ENCODE measurements at regions not wholly inside any gene's neighbourhood (a gene's known extent, or its start where the extent isn't known, plus 50 kb on each side); places are given as distances from the start of the nearest gene placed in this dataset.

- Histone ChIP-seq H2BK15ac (ENCODE audit: low read depth, low read length) (no peak overlapping the region), H3K4me2 (ENCODE audit: low read depth, low read length) (no peak overlapping the region), H4K8ac (ENCODE audit: low read depth in 2 of 2, low read length in 2 of 2) (no peak overlapping the region), H2BK5ac (ENCODE audit: low read depth, low read length, poor library complexity, severe bottlenecking) (no peak overlapping the region), H2BK120ac (ENCODE audit: low read depth, low read length) (no peak overlapping the region), H3K27me3 (ENCODE audit: control insufficient read depth, insufficient read depth, low read length) (no peaks in the 10 kb centered on the region), H3K36me3 (ENCODE audit: control insufficient read depth, insufficient read depth, low read length) (no peaks in the 10 kb centered on the region), H3K4me3 (ENCODE audit: insufficient read depth, low read depth, low read length) (no peak overlapping the region), H3K56ac (ENCODE audit: extremely low read depth, insufficient read depth, low read length) (no peak overlapping the region), H3K9ac (ENCODE audit: low read depth, low read length) (no peak overlapping the region), H4K5ac (ENCODE audit: low read depth, low read length) (no peak overlapping the region), H3K27ac (ENCODE audit: insufficient read depth, low read length) (no peak overlapping the region), H2AFZ (replicated peaks; ENCODE audit: low read length, poor library complexity) (no peak overlapping the region), H3K9me1 (ENCODE audit: insufficient read depth, low read length) (no peaks in the 10 kb centered on the region), H3K79me1 (ENCODE audit: low read depth in 1 of 2, low read length in 2 of 2) (no peaks in the 10 kb centered on the region), H3K23ac (ENCODE audit: low read depth, low read length) (no peak overlapping the region), H3K9me3 (ENCODE audit: control insufficient read depth, insufficient read depth, low read length) (no peaks in the 10 kb centered on the region), H4K91ac (ENCODE audit: insufficient read depth, low read depth, low read length) (no peak overlapping the region), H2BK20ac (ENCODE audit: low read depth, low read length) (no peak overlapping the region), H3K18ac (ENCODE audit: low read depth, low read length) (no peak overlapping the region), H3K4ac (ENCODE audit: low read depth, low read length) (no peak overlapping the region), H2AK5ac (ENCODE audit: low read depth, low read length) (no peak overlapping the region), H3K4me1 (ENCODE audit: control insufficient read depth, insufficient read depth, low read length) (no peaks in the 10 kb centered on the region), H4K20me1 (ENCODE audit: insufficient read depth, low read length) (no peaks in the 10 kb centered on the region), H2AK9ac (replicated peaks; ENCODE audit: low read depth, low read length, poor library complexity) (no peak overlapping the region), H3K14ac (replicated peaks; ENCODE audit: low read depth, low read length) (no peak overlapping the region)
- intact Hi-C loops (cut with micrococcal nuclease) (no loop called here), dilution Hi-C loops (cut with HindIII; ENCODE audit: low sequenced_read_pairs, unreplicated experiment) (no loop called here), in situ Hi-C loops (cut with MboI; ENCODE audit: low sequenced_read_pairs) (no loop called here)
- no peak for DNase-seq
- no peak for ATAC-seq (ENCODE audit: low read depth)
- CTCF ChIA-PET, result no interaction called here
- no CpG with 5 or more reads among the region's 3 CpGs for WGBS, 2 experiments (ENCODE audit: extremely low coverage in 2 of 2, insufficient read length in 1 of 2)
- no TSS peak for BruUV-seq (replicated peaks)
- no peak for TF ChIP-seq RFX5 (IDR thresholded peaks at IDR 0.05; ENCODE audit: low read depth, low read length)
- POLR2A ChIA-PET (ENCODE audit: unreplicated experiment), result no interaction called here
Measured at GRCh38 chr13:85386424-85386823, 412.8 kb downstream of the SLITRK6 start.

All from IMR-90 (cell line).